IPS-18c (cell line): ENCODE measurements at regions not wholly inside any gene's neighbourhood (a gene's known extent, or its start where the extent isn't known, plus 50 kb on each side); places are given as distances from the start of the nearest gene placed in this dataset.

Source experiments
- H3K4me3 ChIP-seq: 2 replicates; pipeline ENCODE4 v1.7.0; 2013; ENCODE audit warnings: low read depth, mild to moderate bottlenecking, low read length, moderate library complexity; ENCODE audit not compliant: insufficient read depth
- H3K9me3 ChIP-seq: one replicate; pipeline ENCODE4 v1.6.1; 2013; ENCODE audit warnings: mild to moderate bottlenecking, low read length, moderate library complexity; ENCODE audit not compliant: control insufficient read depth, insufficient read depth

DNA sequence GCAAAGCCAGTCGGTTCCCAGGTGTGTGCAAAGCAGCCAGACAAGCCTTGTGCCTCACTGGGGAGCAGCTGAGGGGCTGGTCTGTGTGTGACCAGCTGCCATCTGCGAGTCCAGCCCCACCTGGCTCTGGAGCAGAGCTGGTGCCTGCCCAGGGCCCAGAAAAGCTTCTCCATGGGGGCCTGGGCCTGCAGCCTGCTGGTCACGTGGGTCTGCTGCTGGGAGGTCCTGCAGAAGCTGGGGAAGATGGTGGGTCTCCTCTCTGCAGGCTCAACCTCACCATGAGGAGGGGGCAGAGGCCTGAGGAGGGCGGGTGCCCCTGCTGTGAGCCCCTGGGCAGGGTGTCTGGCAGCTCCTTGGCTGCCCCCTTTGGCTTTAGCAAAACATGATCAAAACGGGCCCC, 71.9 kb downstream of the ENGASE start:
- no peak overlapping the region for H3K4me3 ChIP-seq
- no peaks in the 10 kb centered on the region for H3K9me3 ChIP-seq

DNA sequence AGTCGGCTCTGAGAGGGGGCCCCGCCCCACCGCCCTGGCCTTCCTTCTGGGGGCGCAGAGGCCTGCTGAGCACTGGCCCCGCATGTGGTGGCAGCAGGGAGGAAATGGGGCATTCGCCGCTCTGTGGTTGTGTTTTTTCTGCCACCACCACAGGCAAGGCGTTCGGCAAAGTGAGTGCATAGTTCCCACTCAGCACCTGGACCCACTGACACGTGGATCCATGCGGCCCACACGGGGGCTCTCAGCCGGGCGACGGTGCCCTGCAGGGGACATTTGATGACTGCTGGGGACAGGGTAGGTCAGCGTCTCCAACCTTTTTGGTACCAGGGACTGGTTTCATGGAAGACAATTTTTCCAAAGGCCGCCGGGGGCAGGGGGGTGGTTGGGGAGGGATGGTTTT, 70.9 kb downstream of the ENGASE start:
- Histone ChIP-seq H3K4me3 (no peak overlapping the region), H3K9me3 (peaks cover 4% of the 10 kb centered on the region)

DNA sequence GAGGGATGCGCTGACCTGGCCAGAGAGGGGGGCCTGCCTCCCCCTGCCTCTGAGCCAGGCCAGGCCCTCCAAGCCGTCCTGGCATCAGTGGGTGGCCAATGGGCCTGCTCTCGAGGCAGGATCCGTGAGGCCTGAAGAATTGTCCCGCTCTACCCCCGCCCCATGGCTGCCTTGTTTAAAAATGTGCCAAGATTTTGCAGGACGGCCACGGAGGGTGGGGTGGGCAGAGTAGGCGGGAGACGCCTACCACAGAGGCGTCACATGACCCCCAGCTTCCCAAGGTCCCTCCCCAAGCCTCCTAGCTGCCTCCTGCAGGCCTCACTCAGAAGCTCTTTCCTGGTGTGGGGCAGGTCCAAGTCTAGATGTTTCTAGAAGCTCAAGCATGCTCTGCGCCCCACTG, 69.5 kb downstream of the ENGASE start:
- Histone ChIP-seq H3K4me3 (no peak overlapping the region), H3K9me3 (peaks cover 4% of the 10 kb centered on the region)

DNA sequence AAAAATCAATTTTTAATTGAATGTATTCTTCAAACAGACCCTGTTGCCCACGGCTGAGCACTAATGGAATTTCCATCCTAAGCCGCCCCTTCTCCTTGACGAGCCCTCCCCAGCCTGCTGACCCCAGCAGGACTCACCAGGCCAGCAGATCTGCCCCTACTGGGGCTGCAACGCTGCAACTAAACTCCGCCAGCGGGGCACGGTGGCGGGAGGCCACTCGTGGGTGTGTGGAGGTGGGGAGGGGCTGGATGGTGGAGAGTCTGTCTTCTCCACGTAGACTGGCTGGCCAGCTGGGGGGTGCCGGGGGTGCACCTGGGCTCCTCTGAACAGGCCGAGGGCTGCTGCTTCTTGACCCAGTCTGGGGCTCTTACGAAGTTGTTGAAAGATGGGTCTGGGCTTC, 67.8 kb downstream of the ENGASE start:
- no peak overlapping the region for H3K4me3 ChIP-seq
- H3K9me3 ChIP-seq, result peaks cover 4% of the 10 kb centered on the region

DNA sequence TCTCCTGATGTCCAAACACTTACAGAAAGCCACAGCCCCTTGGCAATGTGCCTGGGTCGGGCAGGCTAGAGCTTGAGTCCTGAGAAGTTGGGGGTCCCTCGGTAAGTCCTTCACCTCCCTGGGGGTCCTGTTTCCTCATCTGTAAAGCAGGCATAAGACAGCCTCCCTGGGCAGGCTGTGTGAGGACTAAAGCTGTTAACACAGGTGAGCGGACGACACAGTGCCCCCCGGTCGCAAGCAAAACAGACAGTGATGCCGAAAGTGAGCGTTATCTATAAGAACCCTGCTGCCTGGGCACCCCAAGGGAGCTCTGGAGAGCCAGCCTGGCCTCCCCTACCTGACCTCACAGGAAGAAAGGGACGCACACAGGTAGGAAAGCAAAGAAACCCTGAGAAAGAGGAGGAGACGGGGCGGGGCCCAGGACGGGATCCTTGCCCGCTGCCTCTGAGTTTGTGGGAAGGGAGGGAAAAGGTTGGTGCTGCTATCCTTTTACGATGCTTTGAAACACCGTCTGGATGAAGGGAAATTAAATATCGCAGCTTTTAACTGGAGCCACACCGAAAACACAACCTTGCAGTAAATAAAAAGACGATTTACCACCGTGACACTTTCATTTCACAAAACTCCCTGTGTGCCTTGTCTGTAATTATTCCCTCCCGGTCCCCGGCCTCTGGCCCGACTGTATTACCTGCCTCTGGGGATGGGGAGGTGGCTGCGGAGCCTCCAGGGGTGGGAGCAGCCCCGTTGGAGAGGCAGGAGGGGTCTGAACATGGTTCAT, 67.1 kb downstream of the ENGASE start:
- Histone ChIP-seq H3K9me3 (peaks cover 4% of the 10 kb centered on the region), H3K4me3 (no peak overlapping the region; the same call in 1 of the 2 replicates)

DNA sequence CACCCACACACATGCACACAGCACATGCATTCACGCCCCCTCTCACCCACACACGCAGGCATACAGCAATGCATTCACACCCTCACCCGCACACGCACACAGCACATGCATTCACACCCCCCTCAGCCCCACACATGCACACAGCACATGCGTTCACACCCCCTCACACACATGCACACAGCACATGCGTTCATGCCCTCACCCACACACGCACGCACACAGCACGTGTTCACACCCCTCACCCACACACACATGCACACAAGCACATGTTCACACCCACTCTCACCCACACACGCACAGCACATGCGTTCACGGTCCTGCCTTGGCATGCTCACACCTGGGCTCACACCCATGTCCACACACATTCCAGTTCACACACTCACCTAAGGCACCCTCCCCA, 64.2 kb downstream of the ENGASE start:
- H3K9me3 ChIP-seq, result peaks cover 4% of the 10 kb centered on the region

DNA sequence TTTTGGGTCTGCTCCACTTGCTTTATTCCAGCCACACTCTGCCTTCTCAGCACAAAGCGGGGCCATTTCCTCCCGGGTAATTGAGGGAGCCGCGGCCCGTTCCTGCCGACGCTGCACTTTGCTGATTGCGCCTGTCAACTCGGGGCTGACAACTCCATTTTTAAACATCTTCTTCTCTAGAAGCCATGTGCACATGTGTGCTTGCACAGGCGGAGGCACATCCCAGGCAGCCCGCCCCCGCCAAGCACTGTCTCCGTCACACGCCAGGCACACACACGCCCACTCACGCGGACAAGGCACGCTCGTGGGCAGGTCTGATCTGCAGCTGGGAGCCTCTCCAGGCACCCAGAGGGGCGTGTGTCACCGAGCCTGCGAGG, 63.2 kb downstream of the ENGASE start:
- no peak overlapping the region for H3K4me3 ChIP-seq
- peaks cover 4% of the 10 kb centered on the region for H3K9me3 ChIP-seq

More for the DNA sequence above, 64.2 kb downstream of the ENGASE start:
- no peak overlapping the region for H3K4me3 ChIP-seq

DNA sequence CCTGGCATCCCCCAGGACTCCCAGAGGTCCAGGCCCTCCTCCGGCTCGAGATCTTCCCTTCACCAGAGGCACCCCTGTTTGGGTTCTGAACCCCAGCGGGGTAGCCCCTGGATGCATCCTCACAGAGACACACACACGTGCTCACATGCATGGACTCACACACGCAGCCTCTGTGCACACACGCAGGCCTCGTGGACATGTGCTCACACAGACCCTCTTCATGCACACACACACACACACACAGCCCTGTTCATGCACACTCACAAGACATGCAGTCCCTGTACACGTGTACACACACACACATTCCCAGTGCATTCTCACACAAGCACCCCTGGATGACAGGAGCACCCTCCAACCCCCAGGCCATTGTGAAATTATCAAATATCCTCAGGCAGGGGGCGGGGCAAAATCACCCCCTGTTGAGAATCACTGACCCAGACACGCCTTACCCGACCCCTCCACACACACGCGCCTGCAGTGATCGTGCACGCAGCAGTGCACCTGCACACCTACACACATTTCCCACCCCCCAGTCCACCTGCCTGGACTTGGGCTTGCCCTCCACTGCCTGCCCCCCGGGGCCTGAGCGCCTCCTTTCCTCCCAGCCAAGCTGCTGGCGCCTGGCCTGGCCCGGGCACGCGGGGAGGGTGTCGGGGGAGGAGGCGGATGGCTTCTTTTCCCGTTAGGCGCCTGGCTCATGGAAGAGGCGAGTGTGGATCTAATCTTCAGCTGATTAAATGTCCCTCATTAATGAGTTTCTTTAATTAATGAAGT, 62.6 kb downstream of the ENGASE start:
- peaks cover 4% of the 10 kb centered on the region for H3K9me3 ChIP-seq
- H3K4me3 ChIP-seq, result no peak overlapping the region

DNA sequence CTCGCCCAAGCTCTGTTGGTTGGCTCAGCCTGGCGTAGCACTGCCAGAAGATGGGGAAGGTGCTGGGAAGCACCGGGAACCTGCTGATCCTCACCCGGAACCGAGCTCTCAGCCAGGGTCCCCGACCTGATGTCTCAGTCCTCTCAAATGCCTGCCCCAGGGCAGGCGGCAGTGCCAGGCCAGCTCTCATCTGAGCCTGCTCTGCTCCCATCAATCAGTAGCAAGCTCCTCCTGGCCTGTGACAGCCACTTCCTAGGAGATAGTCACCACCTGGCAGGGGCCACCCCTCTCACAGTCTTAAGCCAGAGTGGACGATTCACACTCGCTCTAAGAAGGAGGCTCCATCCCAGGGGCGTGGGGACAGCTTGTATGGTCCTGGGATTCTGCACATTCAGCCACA, 62.0 kb downstream of the ENGASE start:
- no peak overlapping the region for H3K4me3 ChIP-seq
- H3K9me3 ChIP-seq, result peaks cover 4% of the 10 kb centered on the region
